A673 (cell line): ENCODE measurements at regions not wholly inside any gene's neighbourhood (a gene's known extent, or its start where the extent isn't known, plus 50 kb on each side); places are given as distances from the start of the nearest gene placed in this dataset.

ENCODE experiments used
- EZH2 ChIP-seq: fragments of 200-600 bp; sonication (generic); IDR thresholded peaks from 2 replicates; pipeline ENCODE4 v1.6.1; 2017; ENCODE audit warnings: borderline replicate concordance, low read depth, mild to moderate bottlenecking, mixed read lengths, antibody characterized with exemption, low read length; ENCODE audit not compliant: poor library complexity, severe bottlenecking
- TF ChIP-seq, protein P1 (sequence below): fragments of 300-800, 200-600 bp; sonication (generic); conservative IDR thresholded peaks from 2 replicates; pipeline ENCODE4 v1.5.1; 2017; ENCODE audit warnings: low read depth, mild to moderate bottlenecking, antibody characterized with exemption, low read length, moderate library complexity, mixed read lengths

DNA sequence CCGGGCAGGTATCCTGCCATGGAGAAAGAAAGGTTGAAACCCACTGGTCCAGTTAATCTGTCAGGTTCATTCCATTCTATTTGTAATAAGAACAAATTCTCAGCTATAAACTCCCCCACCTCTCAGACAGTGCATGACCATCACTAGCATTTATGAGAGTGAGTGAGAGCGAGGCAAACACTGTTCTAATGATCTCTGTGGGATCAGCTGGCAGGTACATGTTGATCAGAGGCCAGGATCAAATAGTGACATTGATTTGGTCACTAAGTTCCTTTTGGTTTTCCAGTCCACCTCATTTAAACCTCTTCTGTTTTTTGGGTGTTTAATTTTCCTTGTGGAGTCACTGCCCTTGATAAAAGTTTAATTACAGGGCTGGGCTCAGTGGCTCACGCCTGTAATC, 423.1 kb upstream of the CHST9 start:
- TF ChIP-seq, protein P1, sequence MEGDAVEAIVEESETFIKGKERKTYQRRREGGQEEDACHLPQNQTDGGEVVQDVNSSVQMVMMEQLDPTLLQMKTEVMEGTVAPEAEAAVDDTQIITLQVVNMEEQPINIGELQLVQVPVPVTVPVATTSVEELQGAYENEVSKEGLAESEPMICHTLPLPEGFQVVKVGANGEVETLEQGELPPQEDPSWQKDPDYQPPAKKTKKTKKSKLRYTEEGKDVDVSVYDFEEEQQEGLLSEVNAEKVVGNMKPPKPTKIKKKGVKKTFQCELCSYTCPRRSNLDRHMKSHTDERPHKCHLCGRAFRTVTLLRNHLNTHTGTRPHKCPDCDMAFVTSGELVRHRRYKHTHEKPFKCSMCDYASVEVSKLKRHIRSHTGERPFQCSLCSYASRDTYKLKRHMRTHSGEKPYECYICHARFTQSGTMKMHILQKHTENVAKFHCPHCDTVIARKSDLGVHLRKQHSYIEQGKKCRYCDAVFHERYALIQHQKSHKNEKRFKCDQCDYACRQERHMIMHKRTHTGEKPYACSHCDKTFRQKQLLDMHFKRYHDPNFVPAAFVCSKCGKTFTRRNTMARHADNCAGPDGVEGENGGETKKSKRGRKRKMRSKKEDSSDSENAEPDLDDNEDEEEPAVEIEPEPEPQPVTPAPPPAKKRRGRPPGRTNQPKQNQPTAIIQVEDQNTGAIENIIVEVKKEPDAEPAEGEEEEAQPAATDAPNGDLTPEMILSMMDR: no peak
- no peak for TF ChIP-seq EZH2
